A673 (cell line): ENCODE measurements at regions not wholly inside any gene's neighbourhood (a gene's known extent, or its start where the extent isn't known, plus 50 kb on each side); places are given as distances from the start of the nearest gene placed in this dataset.
"Not testable (repeated sequence)": the region's sequence is repeated elsewhere in the genome, so short reads cannot be mapped to it uniquely, and the experiment has no call there.

ENCODE experiments used
- EZH2 ChIP-seq: fragments of 200-600 bp; sonication (generic); IDR thresholded peaks from 2 replicates; pipeline ENCODE4 v1.6.1; 2017; ENCODE audit warnings: borderline replicate concordance, low read depth, mild to moderate bottlenecking, mixed read lengths, antibody characterized with exemption, low read length; ENCODE audit not compliant: poor library complexity, severe bottlenecking
- TF ChIP-seq, protein P1 (sequence below): fragments of 300-800, 200-600 bp; sonication (generic); conservative IDR thresholded peaks from 2 replicates; pipeline ENCODE4 v1.5.1; 2017; ENCODE audit warnings: low read depth, mild to moderate bottlenecking, antibody characterized with exemption, low read length, moderate library complexity, mixed read lengths

GRCh38 chr22:11609193-11609592 is 3918.8 kb upstream of the OR11H1 start:
- TF ChIP-seq, protein P1, sequence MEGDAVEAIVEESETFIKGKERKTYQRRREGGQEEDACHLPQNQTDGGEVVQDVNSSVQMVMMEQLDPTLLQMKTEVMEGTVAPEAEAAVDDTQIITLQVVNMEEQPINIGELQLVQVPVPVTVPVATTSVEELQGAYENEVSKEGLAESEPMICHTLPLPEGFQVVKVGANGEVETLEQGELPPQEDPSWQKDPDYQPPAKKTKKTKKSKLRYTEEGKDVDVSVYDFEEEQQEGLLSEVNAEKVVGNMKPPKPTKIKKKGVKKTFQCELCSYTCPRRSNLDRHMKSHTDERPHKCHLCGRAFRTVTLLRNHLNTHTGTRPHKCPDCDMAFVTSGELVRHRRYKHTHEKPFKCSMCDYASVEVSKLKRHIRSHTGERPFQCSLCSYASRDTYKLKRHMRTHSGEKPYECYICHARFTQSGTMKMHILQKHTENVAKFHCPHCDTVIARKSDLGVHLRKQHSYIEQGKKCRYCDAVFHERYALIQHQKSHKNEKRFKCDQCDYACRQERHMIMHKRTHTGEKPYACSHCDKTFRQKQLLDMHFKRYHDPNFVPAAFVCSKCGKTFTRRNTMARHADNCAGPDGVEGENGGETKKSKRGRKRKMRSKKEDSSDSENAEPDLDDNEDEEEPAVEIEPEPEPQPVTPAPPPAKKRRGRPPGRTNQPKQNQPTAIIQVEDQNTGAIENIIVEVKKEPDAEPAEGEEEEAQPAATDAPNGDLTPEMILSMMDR, result not testable (repeated sequence)
- not testable (repeated sequence) for TF ChIP-seq EZH2
